Naive B cell (primary cell): ENCODE measurements at regions not wholly inside any gene's neighbourhood (a gene's known extent, or its start where the extent isn't known, plus 50 kb on each side); places are given as distances from the start of the nearest gene placed in this dataset.

Experiments used
- ATAC-seq, 2 donors: fragments of 150-1000 bp; cut with Tn5 transposase; 2 replicates each; pipeline ENCODE4 v1.10.0; 2021; ENCODE audit warnings: low read depth in 2 of 2, mild to moderate bottlenecking in 2 of 2, moderate library complexity in 2 of 2
- DNase-seq: peaks from one replicate; pipeline ENCODE4 v3.0.0; 2022
- H3K27ac Mint-ChIP-seq, 6 donors: one replicate each; pipeline ENCODE4 v1.8.0; 2020 to 2022; ENCODE audit warnings: mild to moderate bottlenecking in 6 of 6, mixed read lengths in 6 of 6, moderate library complexity in 5 of 6, inconsistent platforms in 2 of 6
- H3K27me3 Mint-ChIP-seq, 3 donors: one replicate each; pipeline ENCODE4 v1.8.0; 2021 to 2022; ENCODE audit warnings: mixed read lengths in 3 of 3, mild to moderate bottlenecking in 1 of 3
- H3K36me3 Mint-ChIP-seq, 2 donors: one replicate each; pipeline ENCODE4 v1.8.0; 2020 to 2022; ENCODE audit warnings: mixed read lengths in 2 of 2, inconsistent platforms in 1 of 2, mild to moderate bottlenecking in 1 of 2
- H3K4me1 Mint-ChIP-seq, 3 donors: one replicate each; pipeline ENCODE4 v1.8.0; 2020 to 2022; ENCODE audit warnings: mixed read lengths in 3 of 3, inconsistent platforms in 1 of 3, mild to moderate bottlenecking in 1 of 3, moderate library complexity in 1 of 3
- H3K4me3 Mint-ChIP-seq, 8 donors: one replicate each; pipeline ENCODE4 v1.8.0; 2020 to 2022; ENCODE audit warnings: mild to moderate bottlenecking in 8 of 8, mixed read lengths in 8 of 8, moderate library complexity in 8 of 8, inconsistent platforms in 2 of 8
- H3K9me3 Mint-ChIP-seq, 7 donors: one replicate each; pipeline ENCODE4 v1.8.0; 2020 to 2022; ENCODE audit warnings: mixed read lengths in 7 of 7, mild to moderate bottlenecking in 5 of 7, inconsistent platforms in 2 of 7, moderate library complexity in 1 of 7

DNA sequence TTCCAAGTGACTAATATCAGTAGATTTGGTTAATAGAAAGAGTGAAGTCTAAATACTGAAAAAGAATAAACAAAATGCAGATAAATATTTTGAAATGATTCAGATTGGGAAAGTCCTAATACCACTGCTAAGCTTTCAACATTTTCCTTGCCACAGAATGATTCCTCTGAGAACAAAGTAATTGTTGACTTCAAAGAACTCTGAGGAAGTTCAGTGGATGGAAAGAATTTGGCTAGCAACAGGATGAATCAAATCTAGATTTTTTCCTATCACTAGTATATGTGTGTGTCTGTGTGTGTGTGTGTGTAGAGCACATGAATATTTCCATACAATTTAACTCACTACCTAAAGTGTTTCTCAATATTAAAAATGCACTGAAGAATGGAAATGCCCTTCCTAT lies 107.9 kb upstream of the PREP start:
- H3K9me3 Mint-ChIP-seq: no peaks in the 10 kb centered on the region
- peaks cover 34 to 36% (median 35%) of the 10 kb centered on the region in 3 donors for H3K27me3 Mint-ChIP-seq
- no peak overlapping the region for H3K27ac Mint-ChIP-seq
- no peak overlapping the region for H3K4me3 Mint-ChIP-seq
- DNase-seq (no peak), ATAC-seq (no peak)
- H3K4me1 Mint-ChIP-seq: no peaks in the 10 kb centered on the region
- no peaks in the 10 kb centered on the region for H3K36me3 Mint-ChIP-seq

DNA sequence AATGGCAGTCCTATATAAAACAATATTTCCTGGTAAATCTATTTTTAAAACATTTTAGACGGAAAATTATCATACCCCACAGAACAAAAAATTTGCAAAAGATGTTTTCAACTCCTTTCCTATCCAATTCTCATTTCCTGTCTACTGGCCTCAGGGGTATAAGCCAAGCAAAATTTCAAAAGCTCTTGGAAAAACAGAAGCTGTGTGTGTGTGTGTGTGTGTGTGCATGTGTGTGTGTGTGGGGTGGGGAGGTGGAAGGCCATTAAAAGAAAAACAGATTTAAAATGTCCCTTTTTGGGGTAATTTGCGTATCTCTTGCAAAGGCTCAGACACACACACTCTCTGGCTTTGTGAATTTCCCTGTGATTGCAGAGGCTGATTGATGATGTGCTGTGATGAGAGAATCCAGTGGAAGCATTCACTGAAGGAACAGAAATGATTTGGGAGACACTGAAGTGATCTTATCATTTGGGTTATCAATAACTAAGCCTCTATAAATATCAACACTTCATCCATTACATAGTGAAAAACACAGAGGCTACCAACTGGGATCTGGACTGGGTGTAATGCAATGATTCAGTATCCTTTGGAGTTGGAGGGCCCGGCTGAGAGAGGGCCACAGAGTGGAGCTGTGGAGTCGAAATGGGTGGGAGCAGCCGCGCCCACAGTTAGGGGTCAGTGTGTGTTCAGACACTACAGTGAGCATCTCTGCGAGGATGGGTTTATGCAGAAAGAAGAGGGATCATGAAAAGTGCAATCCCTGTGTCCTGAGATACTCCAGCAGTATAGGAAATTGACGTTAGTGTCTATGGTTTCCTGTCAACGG lies 106.8 kb upstream of the PREP start:
- Mint-ChIP-seq H3K4me3 (no peak overlapping the region), H3K36me3 (no peaks in the 10 kb centered on the region)
- ATAC-seq: no peak

DNA sequence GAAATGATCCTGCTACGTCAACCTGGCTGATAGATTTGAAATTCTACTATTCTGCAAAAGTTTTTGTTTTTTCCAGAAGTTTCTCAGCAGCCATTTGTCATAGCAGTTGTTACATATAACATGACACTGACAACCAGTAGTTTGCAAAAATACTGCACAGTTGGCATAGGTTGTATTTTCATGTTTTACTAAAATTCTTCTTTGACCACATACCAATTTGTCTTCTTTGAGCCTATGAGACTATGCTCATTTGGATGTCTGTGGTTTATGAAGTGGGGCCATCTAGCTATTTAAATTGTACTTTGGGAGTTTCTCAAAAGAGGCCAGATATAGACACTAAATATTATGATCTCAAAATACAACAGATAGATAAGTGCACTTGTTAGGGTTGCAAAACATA lies 104.9 kb upstream of the PREP start:
- H3K4me1 Mint-ChIP-seq: no peaks in the 10 kb centered on the region
- H3K36me3 Mint-ChIP-seq: no peaks in the 10 kb centered on the region
- H3K27me3 Mint-ChIP-seq: peaks cover 29 to 39% (median 36%) of the 10 kb centered on the region in 3 donors
- no peak for ATAC-seq
- H3K4me3 Mint-ChIP-seq: no peak overlapping the region
- no peaks in the 10 kb centered on the region for H3K9me3 Mint-ChIP-seq
- H3K27ac Mint-ChIP-seq: no peak overlapping the region
- no peak for DNase-seq

More for the DNA sequence above, 106.8 kb upstream of the PREP start:
- DNase-seq: no peak
- Mint-ChIP-seq H3K27me3 (peaks cover 27 to 32% (median 32%) of the 10 kb centered on the region in 3 donors), H3K9me3 (no peaks in the 10 kb centered on the region), H3K4me1 (no peaks in the 10 kb centered on the region), H3K27ac (no peak overlapping the region)

DNA sequence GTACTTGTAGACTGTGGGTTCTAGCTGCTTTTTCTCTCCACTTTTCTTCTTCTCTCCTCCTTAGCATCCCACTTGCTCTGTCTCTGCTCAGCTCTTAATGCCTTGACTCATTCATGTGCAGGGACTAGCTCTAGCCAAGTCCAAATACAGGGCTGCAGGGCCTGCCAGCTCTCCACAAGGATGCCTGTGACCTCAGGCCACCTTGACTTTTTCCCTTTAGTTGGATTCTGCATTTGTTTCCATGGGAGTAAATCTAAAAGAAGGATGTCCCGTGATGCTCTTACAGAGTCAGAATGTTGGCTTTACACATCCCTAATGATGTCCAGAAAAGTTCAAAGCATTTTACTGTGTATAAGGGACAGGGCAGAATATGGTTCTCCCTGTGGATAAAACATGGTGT lies 101.8 kb upstream of the PREP start:
- Mint-ChIP-seq H3K4me1 (no peaks in the 10 kb centered on the region), H3K27ac (no peak overlapping the region), H3K36me3 (no peaks in the 10 kb centered on the region), H3K27me3 (peaks cover 21 to 29% (median 23%) of the 10 kb centered on the region in 3 donors), H3K4me3 (no peak overlapping the region), H3K9me3 (no peaks in the 10 kb centered on the region)
- ATAC-seq (no peak), DNase-seq (no peak)

DNA sequence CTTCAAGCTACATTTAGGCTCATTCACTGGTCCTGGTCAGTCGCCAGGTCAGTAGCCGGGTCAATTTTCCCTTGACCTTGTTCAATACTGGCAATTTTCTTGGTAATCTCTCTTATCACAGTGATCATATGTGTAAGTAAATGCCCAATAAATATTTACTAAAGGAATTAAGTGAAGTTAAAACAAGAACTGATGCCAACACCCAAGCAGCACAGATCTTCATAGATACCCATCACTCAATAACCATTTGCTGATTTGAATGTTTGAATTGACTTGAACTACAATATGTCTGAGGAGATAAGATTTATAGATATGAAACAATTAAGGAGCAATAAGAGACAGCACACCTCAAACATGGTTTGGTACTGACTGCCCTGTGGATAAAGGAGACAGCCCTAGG lies 100.8 kb upstream of the PREP start:
- no peak overlapping the region for H3K4me3 Mint-ChIP-seq
- H3K4me1 Mint-ChIP-seq: no peaks in the 10 kb centered on the region
- no peaks in the 10 kb centered on the region for H3K9me3 Mint-ChIP-seq
- H3K36me3 Mint-ChIP-seq: no peaks in the 10 kb centered on the region
- ATAC-seq: no peak
- peaks cover 20 to 26% (median 23%) of the 10 kb centered on the region in 3 donors for H3K27me3 Mint-ChIP-seq
- DNase-seq: no peak
- no peak overlapping the region for H3K27ac Mint-ChIP-seq

DNA sequence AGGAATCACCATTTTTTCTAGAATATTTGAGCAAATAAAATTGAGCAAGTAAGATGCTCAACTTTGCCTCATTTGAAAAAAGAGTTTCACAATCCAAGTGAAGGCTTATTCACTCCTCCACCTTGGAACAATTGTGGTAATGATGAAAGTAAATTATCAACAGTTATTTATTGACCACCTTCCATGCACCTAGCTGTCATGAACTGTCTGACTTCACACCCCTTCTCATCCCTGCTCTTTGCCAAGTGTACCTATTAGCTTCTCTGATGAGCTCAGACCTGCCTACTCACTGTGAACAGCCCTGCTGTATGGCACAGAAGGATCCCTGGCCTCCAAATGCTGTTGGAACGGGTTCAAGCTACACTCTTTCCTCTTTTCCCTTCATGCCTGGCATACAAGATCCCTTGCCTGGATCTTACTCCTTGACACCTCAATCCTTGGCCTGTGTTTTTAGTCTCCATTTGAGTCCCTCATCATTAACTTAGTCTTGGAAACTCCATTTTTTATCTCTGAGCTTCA lies 99.0 kb upstream of the PREP start:
- ATAC-seq (no peak), DNase-seq (no peak)
- peaks cover 20 to 25% (median 23%) of the 10 kb centered on the region in 3 donors for H3K27me3 Mint-ChIP-seq
- no peaks in the 10 kb centered on the region for H3K4me1 Mint-ChIP-seq
- H3K9me3 Mint-ChIP-seq: no peaks in the 10 kb centered on the region
- H3K27ac Mint-ChIP-seq: no peak overlapping the region
- H3K4me3 Mint-ChIP-seq: no peak overlapping the region
- H3K36me3 Mint-ChIP-seq: no peaks in the 10 kb centered on the region

DNA sequence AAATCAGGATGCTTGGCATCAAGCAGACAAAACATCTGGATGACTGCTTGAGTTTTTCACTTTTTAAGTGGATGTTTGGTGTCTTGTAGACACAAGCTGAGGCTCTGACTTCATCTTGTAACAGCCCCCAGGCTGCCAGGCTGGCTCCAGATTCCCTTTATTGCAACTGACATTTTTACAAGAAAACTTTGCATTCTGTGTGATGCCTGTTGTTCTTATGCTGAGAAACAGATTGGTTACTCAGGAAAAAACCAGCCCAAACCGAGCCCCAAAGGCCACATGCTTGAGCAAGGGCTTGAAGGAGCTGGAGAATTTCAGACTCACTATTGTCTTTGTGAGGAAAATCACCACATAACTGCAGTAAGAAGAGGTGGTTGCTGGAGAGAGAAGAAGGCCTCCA lies 98.4 kb upstream of the PREP start:
- Mint-ChIP-seq H3K27me3 (peaks cover 14 to 19% (median 18%) of the 10 kb centered on the region in 3 donors), H3K4me1 (no peaks in the 10 kb centered on the region), H3K36me3 (no peaks in the 10 kb centered on the region), H3K4me3 (no peak overlapping the region), H3K27ac (no peak overlapping the region), H3K9me3 (no peaks in the 10 kb centered on the region)
- ATAC-seq (no peak), DNase-seq (no peak)

DNA sequence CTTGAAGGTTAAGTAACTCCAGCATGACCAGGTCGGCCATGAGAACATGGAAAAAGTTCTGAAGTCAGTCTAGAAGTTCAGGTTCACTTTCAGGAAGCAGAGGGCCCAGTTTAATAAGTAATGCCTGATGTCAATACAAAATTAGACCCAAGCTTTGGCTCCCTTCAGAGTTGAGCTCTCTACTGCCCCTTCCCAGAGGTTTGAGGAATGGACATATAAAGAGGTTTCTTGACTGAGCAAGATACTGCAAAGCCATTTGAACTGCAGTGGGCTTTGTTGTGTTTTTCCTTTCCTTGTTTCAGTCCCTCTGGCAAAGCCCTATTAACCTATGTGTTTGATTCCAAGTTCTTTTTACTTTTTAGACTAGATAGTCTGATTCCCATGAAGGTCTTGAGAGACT lies 97.8 kb upstream of the PREP start:
- Mint-ChIP-seq H3K36me3 (no peaks in the 10 kb centered on the region), H3K4me3 (no peak overlapping the region), H3K27ac (no peak overlapping the region), H3K4me1 (no peaks in the 10 kb centered on the region), H3K9me3 (no peaks in the 10 kb centered on the region), H3K27me3 (peaks cover 8 to 14% (median 13%) of the 10 kb centered on the region in 3 donors)
- DNase-seq (no peak), ATAC-seq (no peak)

DNA sequence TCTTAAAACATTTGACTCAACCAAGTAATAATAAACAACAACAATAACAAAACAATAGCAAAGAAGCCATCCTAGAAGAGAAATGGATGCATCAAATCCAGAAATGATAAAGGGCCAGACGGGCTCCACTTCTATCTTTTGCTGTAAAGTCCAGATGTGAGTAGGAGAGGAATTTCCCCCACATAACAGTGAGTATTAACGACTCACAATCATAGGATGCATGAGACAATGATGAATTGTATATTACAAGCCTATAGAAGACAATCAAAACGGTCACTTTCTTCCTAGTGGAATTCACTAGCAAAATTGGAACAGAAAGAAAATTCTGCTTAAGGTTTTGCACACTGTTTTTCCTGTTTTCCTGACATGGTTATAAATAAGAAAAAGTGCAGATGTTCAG lies 97.0 kb upstream of the PREP start:
- no peak for ATAC-seq
- Mint-ChIP-seq H3K27me3 (peaks cover 6 to 12% (median 10%) of the 10 kb centered on the region in 3 donors), H3K4me3 (no peak overlapping the region), H3K4me1 (no peaks in the 10 kb centered on the region), H3K36me3 (no peaks in the 10 kb centered on the region), H3K9me3 (no peaks in the 10 kb centered on the region), H3K27ac (no peak overlapping the region)
- no peak for DNase-seq

DNA sequence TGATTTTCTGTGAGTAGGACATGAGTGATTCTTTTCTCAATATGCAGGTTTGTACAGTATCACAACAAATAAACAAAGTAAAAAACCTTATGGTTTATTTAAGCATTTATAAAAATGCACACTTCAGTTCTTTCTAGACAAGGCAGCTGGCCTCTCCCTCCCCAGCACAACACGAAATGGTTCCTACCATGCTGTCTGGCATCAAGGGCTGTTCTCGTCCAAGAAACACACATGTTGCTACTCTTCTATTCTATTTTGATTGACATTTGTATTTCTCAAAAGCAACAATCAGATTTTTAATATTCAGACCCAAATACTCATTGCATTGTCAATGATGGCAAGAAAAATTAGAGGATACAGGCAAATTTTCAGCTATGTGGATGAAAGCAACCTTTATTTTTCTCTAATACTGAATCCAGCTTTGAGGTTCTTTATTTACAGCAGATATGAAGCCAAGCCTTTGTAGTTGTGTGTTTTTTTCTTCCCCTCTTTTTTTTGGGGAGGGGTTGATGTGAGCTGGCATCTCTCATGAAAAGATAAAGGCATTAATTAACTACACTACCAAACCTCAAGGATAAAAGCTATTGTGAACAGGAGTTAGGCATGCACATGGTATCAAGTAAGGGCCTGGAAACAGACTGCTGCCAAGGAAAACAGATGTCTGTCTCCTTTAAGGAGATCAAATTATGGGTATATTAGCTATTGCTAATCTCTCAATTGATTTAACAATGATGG lies 96.4 kb upstream of the PREP start:
- Mint-ChIP-seq H3K36me3 (no peaks in the 10 kb centered on the region), H3K27ac (no peak overlapping the region), H3K9me3 (no peaks in the 10 kb centered on the region), H3K4me3 (no peak overlapping the region), H3K4me1 (no peaks in the 10 kb centered on the region), H3K27me3 (peaks cover 0 to 9% (median 4%) of the 10 kb centered on the region in 3 donors)
- ATAC-seq (no peak), DNase-seq (no peak)

DNA sequence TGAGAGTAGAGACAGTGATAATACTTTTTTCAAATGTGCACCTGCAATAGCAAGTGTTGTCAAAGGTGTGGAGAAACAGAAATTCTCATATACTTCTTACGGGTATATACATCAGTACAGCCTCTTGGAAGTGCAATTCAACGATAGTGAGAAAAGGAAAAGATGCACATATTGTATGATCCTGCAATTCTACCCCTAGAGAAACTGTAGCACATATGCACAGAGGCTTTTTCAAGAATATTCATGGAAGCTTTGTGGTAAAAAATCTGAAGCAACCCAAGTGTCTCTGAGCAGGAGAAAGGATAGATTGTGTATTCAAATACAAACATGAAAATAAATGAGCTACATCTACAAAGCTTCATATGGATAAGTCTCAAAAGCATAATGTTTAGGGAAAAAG lies 94.7 kb upstream of the PREP start:
- no peaks in the 10 kb centered on the region for H3K36me3 Mint-ChIP-seq
- no peak overlapping the region for H3K4me3 Mint-ChIP-seq
- H3K9me3 Mint-ChIP-seq: no peaks in the 10 kb centered on the region
- DNase-seq (no peak), ATAC-seq (no peak)
- no peak overlapping the region for H3K27ac Mint-ChIP-seq
- H3K27me3 Mint-ChIP-seq: peaks cover 0 to 6% (median 0%) of the 10 kb centered on the region in 3 donors
- no peaks in the 10 kb centered on the region for H3K4me1 Mint-ChIP-seq

DNA sequence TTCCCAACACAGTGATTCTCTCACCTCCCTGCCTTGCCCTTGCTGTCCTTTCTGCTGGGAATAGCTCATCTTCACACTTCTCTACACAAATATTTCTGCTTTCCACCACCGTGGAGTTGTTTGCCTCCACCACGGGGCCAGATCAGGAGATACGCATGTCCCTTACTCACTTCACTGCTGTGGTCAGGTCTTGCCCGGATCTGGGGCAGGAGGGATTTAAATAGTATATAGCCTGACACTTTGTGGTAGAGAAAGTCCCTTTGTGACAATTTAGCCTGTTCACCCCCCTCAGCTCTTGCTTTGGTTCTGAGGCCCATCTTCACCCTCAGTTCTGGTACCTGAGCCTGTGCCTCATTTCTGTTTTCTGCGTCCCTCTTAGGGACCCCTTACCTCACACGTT lies 92.6 kb upstream of the PREP start:
- ATAC-seq (no peak), DNase-seq (no peak)
- H3K27me3 Mint-ChIP-seq: no peaks in the 10 kb centered on the region
- no peaks in the 10 kb centered on the region for H3K36me3 Mint-ChIP-seq
- no peaks in the 10 kb centered on the region for H3K4me1 Mint-ChIP-seq
- H3K27ac Mint-ChIP-seq: no peak overlapping the region
- no peaks in the 10 kb centered on the region for H3K9me3 Mint-ChIP-seq
- H3K4me3 Mint-ChIP-seq: no peak overlapping the region

DNA sequence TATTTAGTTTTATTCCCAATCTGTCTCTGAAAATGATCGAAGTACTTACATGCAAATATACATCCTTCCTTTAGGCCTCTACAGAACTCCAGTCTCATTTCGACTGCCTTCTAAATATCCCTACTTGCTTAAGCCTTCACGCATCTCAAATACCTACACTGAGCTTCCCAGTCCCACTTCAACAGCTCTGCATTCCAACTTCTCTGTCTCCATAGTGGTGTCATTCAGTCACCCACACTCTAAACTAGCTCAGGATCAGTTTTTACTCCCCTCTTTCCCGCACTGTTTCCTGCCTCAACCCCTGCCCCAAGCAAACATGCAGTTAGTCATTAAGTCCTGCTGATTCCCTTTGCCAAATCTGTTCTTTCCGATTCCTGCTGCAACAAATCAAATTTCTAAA lies 91.8 kb upstream of the PREP start:
- ATAC-seq: no peak
- H3K27ac Mint-ChIP-seq: no peak overlapping the region
- no peaks in the 10 kb centered on the region for H3K4me1 Mint-ChIP-seq

DNA sequence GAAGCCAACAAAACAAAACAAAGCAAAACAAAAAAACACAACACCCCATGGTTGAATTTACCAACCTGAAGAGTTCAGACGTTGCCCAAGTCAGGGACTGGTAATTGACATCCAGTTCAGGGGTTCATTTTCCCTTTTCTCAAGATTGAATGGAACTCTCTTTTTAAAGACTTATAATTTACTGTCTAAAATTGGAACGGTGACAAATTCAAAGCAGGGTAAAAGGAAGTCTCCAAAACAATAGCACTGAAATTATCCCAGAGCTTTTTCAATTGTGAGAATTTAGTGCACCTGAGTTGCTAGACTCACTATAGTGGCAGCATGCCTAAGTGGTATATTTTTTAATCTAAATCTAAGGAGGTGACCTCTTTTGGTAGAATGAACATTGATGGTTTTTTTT lies 90.9 kb upstream of the PREP start:
- no peak for ATAC-seq
- no peaks in the 10 kb centered on the region for H3K4me1 Mint-ChIP-seq

More for the DNA sequence above, 91.8 kb upstream of the PREP start:
- Mint-ChIP-seq H3K27me3 (no peaks in the 10 kb centered on the region), H3K36me3 (no peaks in the 10 kb centered on the region), H3K9me3 (no peaks in the 10 kb centered on the region), H3K4me3 (no peak overlapping the region)
- DNase-seq: no peak

More for the DNA sequence above, 90.9 kb upstream of the PREP start:
- H3K4me3 Mint-ChIP-seq: no peak overlapping the region
- no peak overlapping the region for H3K27ac Mint-ChIP-seq
- H3K36me3 Mint-ChIP-seq: no peaks in the 10 kb centered on the region
- H3K27me3 Mint-ChIP-seq: no peaks in the 10 kb centered on the region
- H3K9me3 Mint-ChIP-seq: no peaks in the 10 kb centered on the region
- no peak for DNase-seq
